SK-N-SH treated with all-trans-retinoic acid at 6 μM for 48 hours (cell line): ENCODE measurements at regions not wholly inside any gene's neighbourhood (a gene's known extent, or its start where the extent isn't known, plus 50 kb on each side); places are given as distances from the start of the nearest gene placed in this dataset.

Experiments used
- ATAC-seq: fragments of 200-7000 bp; cut with Tn5 transposase; 3 replicates; pipeline ENCODE4 v1.9.1; 2020; ENCODE audit warnings: mild to moderate bottlenecking, moderate library complexity
- ARNTL ChIP-seq: fragments of 450-650 bp; formaldehyde crosslinking; IDR thresholded peaks from 2 replicates; pipeline ENCODE4 v1.5.0; 2020; ENCODE audit warnings: low read depth, mild to moderate bottlenecking, moderate library complexity, borderline replicate concordance
- BACH2 ChIP-seq: fragments of 250-450 bp; sonication (Bioruptor Pico); IDR thresholded peaks from 2 replicates; pipeline ENCODE4 v1.9.0; 2021; ENCODE audit warnings: mild to moderate bottlenecking, borderline replicate concordance
- CSDC2 ChIP-seq: fragments of 250-450 bp; sonication (Bioruptor Pico); IDR thresholded peaks from 2 replicates; pipeline ENCODE4 v1.5.0; 2020; ENCODE audit warnings: mild to moderate bottlenecking, moderate library complexity
- GLIS3 ChIP-seq: fragments of 250-450 bp; sonication (Bioruptor Pico); IDR thresholded peaks from 2 replicates; pipeline ENCODE4 v1.5.0; 2020; ENCODE audit warnings: mild to moderate bottlenecking, moderate library complexity
- ISL1 ChIP-seq: fragments of 250-450 bp; sonication (Bioruptor Pico); IDR thresholded peaks from 2 replicates; pipeline ENCODE4 v2.1.2; 2022; ENCODE audit warnings: mild to moderate bottlenecking, moderate library complexity
- OSR1 ChIP-seq: fragments of 250-450 bp; sonication (Bioruptor Pico); IDR thresholded peaks from 2 replicates; pipeline ENCODE4 v1.8.0; 2022; ENCODE audit warnings: moderate library complexity, mild to moderate bottlenecking, inconsistent platforms
- PATZ1 ChIP-seq: fragments of 250-450 bp; sonication (Bioruptor Pico); IDR thresholded peaks from 2 replicates; pipeline ENCODE4 v1.8.0; 2020; ENCODE audit warnings: mild to moderate bottlenecking, moderate library complexity, borderline replicate concordance
- POU6F1 ChIP-seq: fragments of 250-450 bp; sonication (Bioruptor Pico); IDR thresholded peaks from 2 replicates; pipeline ENCODE4 v1.8.0; 2021; ENCODE audit warnings: low read depth, mild to moderate bottlenecking, moderate library complexity, borderline replicate concordance
- PPARA ChIP-seq: fragments of 250-450 bp; sonication (Bioruptor Pico); IDR thresholded peaks from 2 replicates; pipeline ENCODE4 v1.5.0; 2020; ENCODE audit warnings: mild to moderate bottlenecking, borderline replicate concordance
- RARB ChIP-seq: fragments of 250-450 bp; sonication (Bioruptor Pico); IDR thresholded peaks from 2 replicates; pipeline ENCODE4 v1.8.0; 2021; ENCODE audit warnings: mild to moderate bottlenecking, moderate library complexity
- SNAI2 ChIP-seq: fragments of 250-450 bp; sonication (Bioruptor Pico); IDR thresholded peaks from 2 replicates; pipeline ENCODE4 v1.5.0; 2020; ENCODE audit warnings: mild to moderate bottlenecking, moderate library complexity
- TCF4 ChIP-seq: fragments of 250-450 bp; sonication (Bioruptor Pico); IDR thresholded peaks from 2 replicates; pipeline ENCODE4 v1.8.0; 2021; ENCODE audit warnings: mild to moderate bottlenecking, moderate library complexity, borderline replicate concordance
- TOX ChIP-seq: fragments of 250-450 bp; sonication (Bioruptor Pico); IDR thresholded peaks from 2 replicates; pipeline ENCODE4 v1.8.0; 2021; ENCODE audit warnings: mild to moderate bottlenecking, moderate library complexity, borderline replicate concordance
- ZC3H10 ChIP-seq: fragments of 250-450 bp; sonication (Bioruptor Pico); IDR thresholded peaks from 2 replicates; pipeline ENCODE4 v1.5.1; 2021; ENCODE audit warnings: mild to moderate bottlenecking, moderate library complexity
- ZNF565 ChIP-seq: fragments of 450-650 bp; formaldehyde crosslinking; conservative IDR thresholded peaks from 2 replicates; pipeline ENCODE4 v1.5.0; 2020; ENCODE audit warnings: low read depth, mild to moderate bottlenecking, moderate library complexity
- ZNF70 ChIP-seq: fragments of 450-650 bp; formaldehyde crosslinking; IDR thresholded peaks from 2 replicates; pipeline ENCODE4 v1.5.0; 2020; ENCODE audit warnings: mild to moderate bottlenecking, moderate library complexity
- TF ChIP-seq, protein P1 (sequence below): fragments of 250-450 bp; sonication (Bioruptor Pico); IDR thresholded peaks from 2 replicates; pipeline ENCODE4 v1.5.1; 2020; ENCODE audit warnings: low read depth, mild to moderate bottlenecking, moderate library complexity
- TF ChIP-seq, protein P2 (sequence below): fragments of 250-450 bp; sonication (Bioruptor Pico); IDR thresholded peaks from 2 replicates; pipeline ENCODE4 v1.5.0; 2020; ENCODE audit warnings: mild to moderate bottlenecking, moderate library complexity
- TF ChIP-seq, protein P3 (sequence below): fragments of 250-450 bp; sonication (Bioruptor Pico); IDR thresholded peaks from 2 replicates; pipeline ENCODE4 v1.5.1; 2021; ENCODE audit warnings: mild to moderate bottlenecking, moderate library complexity

DNA sequence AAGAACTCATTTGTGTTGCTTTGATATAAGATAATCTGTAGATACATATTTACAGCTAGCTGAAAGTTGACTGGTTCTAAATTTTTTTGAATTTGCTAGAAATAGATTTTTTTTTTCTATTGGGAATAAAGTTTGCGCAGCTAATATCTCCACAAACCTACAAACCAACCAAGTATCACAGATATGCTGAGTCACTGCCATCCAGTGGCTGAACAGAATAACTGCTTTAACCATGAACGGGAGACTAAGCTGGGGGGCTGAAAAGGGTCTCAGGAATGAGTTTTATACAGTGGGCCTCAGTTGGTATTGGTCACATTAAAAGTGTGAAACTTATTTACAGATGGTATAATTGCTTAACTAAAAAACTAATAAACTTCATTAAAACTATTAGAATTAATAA, 326.7 kb upstream of the CNR1 start:
- peak; percentile 65; the same call in 2 of the 3 replicates for ATAC-seq
- TF ChIP-seq TOX (CRISPR knock-in tag), result no peak
- TF ChIP-seq RARB (CRISPR knock-in tag), result no peak
- no peak for TF ChIP-seq PATZ1
- TF ChIP-seq ZNF565, result no peak
- TF ChIP-seq POU6F1, result no peak
- no peak for TF ChIP-seq ZC3H10 (CRISPR knock-in tag)
- TF ChIP-seq PPARA, result no peak
- TF ChIP-seq TCF4 (CRISPR knock-in tag), result no peak
- TF ChIP-seq CSDC2, result no peak
- TF ChIP-seq, protein P1, sequence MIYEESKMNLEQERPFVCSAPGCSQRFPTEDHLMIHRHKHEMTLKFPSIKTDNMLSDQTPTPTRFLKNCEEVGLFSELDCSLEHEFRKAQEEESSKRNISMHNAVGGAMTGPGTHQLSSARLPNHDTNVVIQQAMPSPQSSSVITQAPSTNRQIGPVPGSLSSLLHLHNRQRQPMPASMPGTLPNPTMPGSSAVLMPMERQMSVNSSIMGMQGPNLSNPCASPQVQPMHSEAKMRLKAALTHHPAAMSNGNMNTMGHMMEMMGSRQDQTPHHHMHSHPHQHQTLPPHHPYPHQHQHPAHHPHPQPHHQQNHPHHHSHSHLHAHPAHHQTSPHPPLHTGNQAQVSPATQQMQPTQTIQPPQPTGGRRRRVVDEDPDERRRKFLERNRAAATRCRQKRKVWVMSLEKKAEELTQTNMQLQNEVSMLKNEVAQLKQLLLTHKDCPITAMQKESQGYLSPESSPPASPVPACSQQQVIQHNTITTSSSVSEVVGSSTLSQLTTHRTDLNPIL (CRISPR knock-in tag), result no peak
- TF ChIP-seq ZNF70 (CRISPR knock-in tag), result no peak

GRCh38 chr6:88492241-88492640, 326.1 kb upstream of the CNR1 start:
- no peak for ATAC-seq
- TF ChIP-seq TOX (CRISPR knock-in tag), result no peak
- TF ChIP-seq GLIS3, result no peak
- no peak for TF ChIP-seq POU6F1
- TF ChIP-seq, protein P2, sequence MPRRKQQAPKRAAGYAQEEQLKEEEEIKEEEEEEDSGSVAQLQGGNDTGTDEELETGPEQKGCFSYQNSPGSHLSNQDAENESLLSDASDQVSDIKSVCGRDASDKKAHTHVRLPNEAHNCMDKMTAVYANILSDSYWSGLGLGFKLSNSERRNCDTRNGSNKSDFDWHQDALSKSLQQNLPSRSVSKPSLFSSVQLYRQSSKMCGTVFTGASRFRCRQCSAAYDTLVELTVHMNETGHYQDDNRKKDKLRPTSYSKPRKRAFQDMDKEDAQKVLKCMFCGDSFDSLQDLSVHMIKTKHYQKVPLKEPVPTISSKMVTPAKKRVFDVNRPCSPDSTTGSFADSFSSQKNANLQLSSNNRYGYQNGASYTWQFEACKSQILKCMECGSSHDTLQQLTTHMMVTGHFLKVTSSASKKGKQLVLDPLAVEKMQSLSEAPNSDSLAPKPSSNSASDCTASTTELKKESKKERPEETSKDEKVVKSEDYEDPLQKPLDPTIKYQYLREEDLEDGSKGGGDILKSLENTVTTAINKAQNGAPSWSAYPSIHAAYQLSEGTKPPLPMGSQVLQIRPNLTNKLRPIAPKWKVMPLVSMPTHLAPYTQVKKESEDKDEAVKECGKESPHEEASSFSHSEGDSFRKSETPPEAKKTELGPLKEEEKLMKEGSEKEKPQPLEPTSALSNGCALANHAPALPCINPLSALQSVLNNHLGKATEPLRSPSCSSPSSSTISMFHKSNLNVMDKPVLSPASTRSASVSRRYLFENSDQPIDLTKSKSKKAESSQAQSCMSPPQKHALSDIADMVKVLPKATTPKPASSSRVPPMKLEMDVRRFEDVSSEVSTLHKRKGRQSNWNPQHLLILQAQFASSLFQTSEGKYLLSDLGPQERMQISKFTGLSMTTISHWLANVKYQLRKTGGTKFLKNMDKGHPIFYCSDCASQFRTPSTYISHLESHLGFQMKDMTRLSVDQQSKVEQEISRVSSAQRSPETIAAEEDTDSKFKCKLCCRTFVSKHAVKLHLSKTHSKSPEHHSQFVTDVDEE (CRISPR knock-in tag), result no peak
- TF ChIP-seq OSR1 (CRISPR knock-in tag), result no peak
- TF ChIP-seq CSDC2, result no peak
- no peak for TF ChIP-seq ZNF565

- no peak for ATAC-seq
- no peak for TF ChIP-seq ISL1 (CRISPR knock-in tag)
- no peak for TF ChIP-seq POU6F1
- no peak for TF ChIP-seq ZC3H10 (CRISPR knock-in tag)
- TF ChIP-seq, protein P2 (CRISPR knock-in tag), result no peak
- TF ChIP-seq ARNTL (CRISPR knock-in tag), result no peak
- no peak for TF ChIP-seq PATZ1
- TF ChIP-seq GLIS3, result no peak
- no peak for TF ChIP-seq ZNF565
- no peak for TF ChIP-seq ZNF70 (CRISPR knock-in tag)
- no peak for TF ChIP-seq BACH2 (CRISPR knock-in tag)
- TF ChIP-seq, protein P3, sequence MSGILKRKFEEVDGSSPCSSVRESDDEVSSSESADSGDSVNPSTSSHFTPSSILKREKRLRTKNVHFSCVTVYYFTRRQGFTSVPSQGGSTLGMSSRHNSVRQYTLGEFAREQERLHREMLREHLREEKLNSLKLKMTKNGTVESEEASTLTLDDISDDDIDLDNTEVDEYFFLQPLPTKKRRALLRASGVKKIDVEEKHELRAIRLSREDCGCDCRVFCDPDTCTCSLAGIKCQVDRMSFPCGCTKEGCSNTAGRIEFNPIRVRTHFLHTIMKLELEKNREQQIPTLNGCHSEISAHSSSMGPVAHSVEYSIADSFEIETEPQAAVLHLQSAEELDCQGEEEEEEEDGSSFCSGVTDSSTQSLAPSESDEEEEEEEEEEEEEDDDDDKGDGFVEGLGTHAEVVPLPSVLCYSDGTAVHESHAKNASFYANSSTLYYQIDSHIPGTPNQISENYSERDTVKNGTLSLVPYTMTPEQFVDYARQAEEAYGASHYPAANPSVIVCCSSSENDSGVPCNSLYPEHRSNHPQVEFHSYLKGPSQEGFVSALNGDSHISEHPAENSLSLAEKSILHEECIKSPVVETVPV (CRISPR knock-in tag), result no peak
- TF ChIP-seq SNAI2, result no peak
- no peak for TF ChIP-seq OSR1 (CRISPR knock-in tag)
Observed at GRCh38 chr6:88491266-88491880, 325.2 kb upstream of the CNR1 start.
